Effector memory CD8-positive, alpha-beta T cell (primary cell): ENCODE measurements at regions not wholly inside any gene's neighbourhood (a gene's known extent, or its start where the extent isn't known, plus 50 kb on each side); places are given as distances from the start of the nearest gene placed in this dataset.
"Not testable (repeated sequence)": the region's sequence is repeated elsewhere in the genome, so short reads cannot be mapped to it uniquely, and the experiment has no call there.

Source experiments
- ATAC-seq: fragments of 150-1000 bp; cut with Tn5 transposase; replicated peaks from 2 replicates; pipeline ENCODE4 v1.10.0; 2021; ENCODE audit warnings: mild to moderate bottlenecking, moderate library complexity
- DNase-seq, 3 experiments: peaks; one replicate each; pipeline ENCODE4 v3.0.0; 2021
- H3K27ac Mint-ChIP-seq, 2 donors: one replicate each; pipeline ENCODE4 v1.8.0; 2022; ENCODE audit warnings: mild to moderate bottlenecking in 2 of 2, mixed read lengths in 2 of 2, moderate library complexity in 2 of 2
- H3K27me3 Mint-ChIP-seq, 2 donors: one replicate each; pipeline ENCODE4 v1.8.0; 2022; ENCODE audit warnings: mixed read lengths in 2 of 2
- H3K36me3 Mint-ChIP-seq: one replicate; pipeline ENCODE4 v1.8.0; 2022; ENCODE audit warnings: mild to moderate bottlenecking, moderate library complexity, mixed read lengths; ENCODE audit not compliant: insufficient read depth
- H3K4me1 Mint-ChIP-seq, 2 donors: one replicate each; pipeline ENCODE4 v1.8.0; 2022; ENCODE audit warnings: low read depth in 2 of 2, mixed read lengths in 2 of 2
- H3K4me3 Mint-ChIP-seq, 2 donors: one replicate each; pipeline ENCODE4 v1.8.0; 2022; ENCODE audit warnings: mild to moderate bottlenecking in 2 of 2, mixed read lengths in 2 of 2, moderate library complexity in 2 of 2
- H3K9me3 Mint-ChIP-seq, 2 donors: one replicate each; pipeline ENCODE4 v1.8.0; 2022; ENCODE audit warnings: mixed read lengths in 2 of 2

DNA sequence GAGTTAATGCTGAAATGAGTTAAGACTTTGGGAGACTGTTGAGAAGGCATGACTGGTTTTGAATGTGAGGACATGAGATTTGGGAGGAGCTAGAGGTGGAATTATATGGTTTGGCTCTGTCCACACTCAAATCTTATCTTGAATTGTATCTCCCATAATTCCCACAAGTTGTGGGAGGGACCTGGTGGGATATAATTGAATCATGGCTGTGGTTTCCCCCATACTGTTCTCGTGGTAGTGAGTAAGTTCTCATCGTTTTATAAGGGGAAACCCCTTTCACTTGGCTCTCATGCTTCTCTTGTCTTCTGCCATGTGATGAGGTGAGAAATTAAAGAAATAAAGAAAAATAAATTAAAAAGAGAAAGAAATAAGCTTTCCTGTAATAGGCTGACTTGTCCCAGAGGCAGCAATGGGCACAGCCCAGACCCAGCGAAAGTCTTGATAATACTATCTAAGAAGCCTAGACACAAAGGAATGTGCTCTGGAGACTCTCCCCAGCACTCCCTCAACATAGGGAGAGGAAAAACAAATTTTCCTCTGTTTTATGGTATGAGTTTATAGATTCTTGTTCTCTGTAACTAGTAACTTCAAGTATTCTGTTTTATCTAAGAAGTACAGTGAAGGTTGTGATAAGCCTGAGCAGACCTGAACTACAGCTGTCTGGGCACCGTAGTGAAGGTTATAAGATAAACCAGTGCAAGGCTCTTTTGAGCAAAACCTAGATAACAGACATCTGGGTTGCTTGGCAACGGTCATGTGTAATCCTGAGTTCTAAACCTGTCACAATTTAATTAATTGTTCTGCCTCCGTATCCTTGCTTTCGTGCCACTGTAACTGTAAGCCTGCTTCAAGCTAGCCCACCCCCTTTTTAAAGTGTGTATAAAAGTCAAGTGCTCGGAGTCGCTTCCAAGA is 88.9 kb upstream of the ECI2 start:
- H3K27me3 Mint-ChIP-seq, result peaks cover 30 to 41% of the 10 kb centered on the region in 2 donors
- no peaks in the 10 kb centered on the region for H3K9me3 Mint-ChIP-seq
- H3K36me3 Mint-ChIP-seq, result no peaks in the 10 kb centered on the region
- ATAC-seq (no peak), DNase-seq (no peak)
- H3K27ac Mint-ChIP-seq, result no peak overlapping the region
- H3K4me3 Mint-ChIP-seq, result no peak overlapping the region
- H3K4me1 Mint-ChIP-seq, result no peaks in the 10 kb centered on the region

DNA sequence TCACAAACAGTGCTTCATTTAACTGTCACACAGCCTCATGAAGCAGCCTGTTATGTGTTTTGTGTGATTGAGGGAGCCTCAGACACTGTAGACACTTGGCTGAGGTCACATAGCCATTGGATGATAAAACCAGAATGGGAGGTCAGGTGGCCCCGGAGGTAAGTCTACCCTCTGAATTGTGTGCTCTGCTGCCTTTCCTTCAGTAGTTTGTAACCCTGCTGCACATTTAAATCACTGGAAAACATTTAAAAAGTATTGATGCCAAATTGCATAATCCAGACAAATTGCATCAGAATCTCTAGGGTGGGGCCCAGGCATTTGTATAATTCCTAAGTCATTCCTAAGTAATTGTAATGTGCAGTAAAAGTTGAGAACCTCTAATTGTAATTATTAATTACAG is 85.2 kb upstream of the ECI2 start:
- no peak overlapping the region for H3K4me3 Mint-ChIP-seq
- no peaks in the 10 kb centered on the region for H3K9me3 Mint-ChIP-seq
- H3K4me1 Mint-ChIP-seq, result no peaks in the 10 kb centered on the region
- H3K27me3 Mint-ChIP-seq, result peaks cover 32 to 60% of the 10 kb centered on the region in 2 donors
- ATAC-seq, result no peak
- no peak overlapping the region for H3K27ac Mint-ChIP-seq
- H3K36me3 Mint-ChIP-seq, result no peaks in the 10 kb centered on the region
- no peak for DNase-seq

DNA sequence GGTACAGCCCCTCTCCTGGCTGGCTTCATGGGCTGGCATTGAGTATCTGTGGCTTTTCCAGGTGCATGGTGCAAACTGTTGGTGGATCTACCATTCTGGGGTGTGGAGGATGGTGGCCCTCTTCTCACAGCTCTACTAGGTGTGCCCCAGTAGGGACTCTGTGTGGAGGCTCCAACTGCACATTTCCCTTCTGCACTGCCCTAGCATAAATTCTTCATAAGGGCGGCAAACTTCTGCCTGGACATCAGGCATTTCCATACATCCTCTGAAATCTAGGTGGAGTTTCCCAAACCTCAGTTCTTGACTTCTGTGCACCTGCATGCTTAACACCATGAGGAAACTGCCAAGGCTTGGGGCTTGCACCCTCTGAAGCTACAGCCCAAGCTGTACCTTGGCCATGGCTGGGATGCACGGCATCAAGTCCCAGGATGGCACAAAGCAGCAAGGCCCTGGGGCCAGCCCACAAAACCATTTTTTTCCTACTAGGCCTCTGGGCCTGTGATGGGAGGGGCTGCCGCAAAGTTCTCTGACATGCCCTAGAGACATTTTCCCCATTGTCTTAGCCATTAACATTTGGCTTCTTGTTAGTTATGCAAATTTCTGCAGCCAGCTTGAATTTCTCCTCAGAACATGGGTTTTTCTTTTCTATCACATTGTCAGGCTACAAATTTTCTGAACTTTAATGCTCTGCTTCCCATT is 83.4 kb upstream of the ECI2 start:
- not testable (repeated sequence) for DNase-seq, H3K27ac Mint-ChIP-seq, H3K36me3 Mint-ChIP-seq, H3K4me3 Mint-ChIP-seq, ATAC-seq, H3K9me3 Mint-ChIP-seq, H3K4me1 Mint-ChIP-seq
- peaks cover 28 to 49% of the 10 kb centered on the region in 2 donors for H3K27me3 Mint-ChIP-seq

DNA sequence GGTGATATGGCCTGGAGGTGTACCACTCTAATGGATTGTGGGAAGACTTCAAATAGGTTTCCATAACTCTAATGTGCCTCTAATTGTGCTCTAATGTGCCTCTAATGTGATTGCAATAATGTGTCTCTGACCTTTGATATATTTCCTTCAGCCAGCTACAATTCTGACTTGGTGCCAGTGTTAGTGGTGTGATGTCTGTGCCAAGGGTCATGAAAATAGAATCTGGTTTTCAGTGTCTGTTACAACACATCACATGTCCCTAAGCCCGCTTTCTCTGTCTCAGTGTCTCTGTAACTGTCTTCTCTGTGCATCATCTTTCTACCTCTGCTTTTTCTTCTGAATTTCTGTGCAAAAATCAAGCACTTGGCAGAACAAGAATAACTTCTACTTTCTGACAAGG is 77.2 kb upstream of the ECI2 start:
- Mint-ChIP-seq H3K36me3 (no peaks in the 10 kb centered on the region), H3K4me1 (no peaks in the 10 kb centered on the region), H3K9me3 (no peaks in the 10 kb centered on the region), H3K4me3 (no peak overlapping the region), H3K27me3 (peaks cover 9 to 14% of the 10 kb centered on the region in 2 donors), H3K27ac (no peak overlapping the region)
- no peak for DNase-seq
- no peak for ATAC-seq

DNA sequence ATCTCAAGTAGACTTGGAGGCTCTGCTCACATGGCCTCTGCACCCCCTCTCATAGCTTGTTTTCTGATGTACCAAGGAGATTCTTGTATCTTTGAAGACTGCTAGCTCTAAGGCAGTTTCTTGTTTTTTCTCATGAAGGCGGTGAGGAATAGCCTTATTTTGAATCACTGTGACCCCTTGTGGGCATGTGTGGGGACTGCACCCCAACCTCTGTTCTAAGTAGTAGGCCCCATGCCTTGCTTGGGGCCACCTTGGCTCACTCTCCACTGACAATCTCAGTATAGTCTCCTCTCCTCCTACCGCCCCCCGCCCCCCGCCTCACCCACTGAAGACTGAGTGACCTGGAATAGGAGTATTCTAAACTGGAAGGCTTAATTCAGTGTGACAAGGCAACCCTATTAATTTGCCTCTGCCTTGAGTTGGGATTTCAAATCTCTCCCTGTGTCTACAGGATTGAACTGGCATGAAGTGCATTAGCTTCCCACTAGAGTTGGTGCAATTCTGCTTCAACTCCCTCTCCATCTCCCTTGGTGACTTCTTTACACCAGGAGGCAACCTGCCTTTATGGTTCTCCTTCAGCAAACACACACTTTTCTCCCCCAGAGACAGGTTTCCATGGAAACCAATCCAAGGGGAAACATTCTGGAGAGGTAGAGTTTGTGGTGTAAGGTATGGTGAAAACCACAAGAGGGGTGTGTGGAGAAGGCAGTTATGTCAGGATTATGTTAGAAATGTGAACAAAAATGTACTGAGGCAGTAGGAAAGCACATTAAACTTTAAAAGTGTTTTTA is 75.4 kb upstream of the ECI2 start:
- H3K27ac Mint-ChIP-seq, result no peak overlapping the region
- peak; percentile 65 for ATAC-seq
- H3K9me3 Mint-ChIP-seq, result no peaks in the 10 kb centered on the region

DNA sequence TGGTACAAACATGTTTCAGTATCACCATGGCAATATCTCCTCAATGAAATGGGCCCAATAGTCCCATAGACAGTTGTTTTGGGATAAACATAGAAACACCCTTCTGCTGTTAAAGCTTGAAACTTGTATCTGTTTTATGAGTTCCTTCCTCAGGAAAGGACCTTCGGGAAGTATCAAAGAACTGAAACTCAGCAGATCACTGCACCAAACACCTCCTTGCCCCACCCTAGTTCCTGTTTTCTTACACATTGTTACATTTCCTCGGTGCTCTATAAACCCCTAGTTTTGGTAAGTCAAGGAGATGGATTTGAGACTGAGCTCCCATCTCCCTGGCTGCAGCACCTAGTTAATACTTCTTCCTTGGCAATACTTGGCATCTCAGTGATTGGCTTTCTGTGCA is 73.8 kb upstream of the ECI2 start:
- ATAC-seq, result no peak
- DNase-seq, result no peak
- Mint-ChIP-seq H3K36me3 (no peaks in the 10 kb centered on the region), H3K27ac (no peak overlapping the region), H3K4me3 (no peak overlapping the region), H3K4me1 (no peaks in the 10 kb centered on the region), H3K9me3 (no peaks in the 10 kb centered on the region), H3K27me3 (peaks cover 19 to 29% of the 10 kb centered on the region in 2 donors)

More for the DNA sequence above, 75.4 kb upstream of the ECI2 start:
- H3K4me3 Mint-ChIP-seq, result no peak overlapping the region
- peaks cover 2 to 13% of the 10 kb centered on the region in 2 donors for H3K27me3 Mint-ChIP-seq
- no peaks in the 10 kb centered on the region for H3K4me1 Mint-ChIP-seq
- H3K36me3 Mint-ChIP-seq, result no peaks in the 10 kb centered on the region
- DNase-seq, result peak; percentile 36 to 53 (median 41)

DNA sequence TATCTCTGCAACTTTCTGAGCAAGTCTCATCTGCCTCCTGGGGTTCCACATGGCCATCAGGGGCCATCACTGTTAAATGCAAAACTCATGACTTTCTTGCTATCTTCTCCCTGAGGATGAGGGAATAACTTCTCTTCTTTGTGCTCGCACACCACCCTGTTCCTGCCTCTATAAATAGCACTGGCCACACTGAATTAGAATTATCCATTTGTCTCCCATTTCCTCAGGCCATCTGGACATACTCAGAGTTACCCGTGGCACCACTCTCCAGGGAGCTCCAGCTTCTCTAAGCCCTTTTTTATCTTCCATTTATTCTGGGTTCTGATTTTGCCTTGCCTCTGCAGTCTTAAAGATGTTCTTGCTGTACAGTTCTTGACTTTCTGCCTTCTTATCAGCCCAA is 72.8 kb upstream of the ECI2 start:
- H3K36me3 Mint-ChIP-seq, result no peaks in the 10 kb centered on the region
- DNase-seq, result no peak
- H3K27me3 Mint-ChIP-seq, result peaks cover 29 to 37% of the 10 kb centered on the region in 2 donors
- no peaks in the 10 kb centered on the region for H3K4me1 Mint-ChIP-seq
- H3K4me3 Mint-ChIP-seq, result no peak overlapping the region
- no peaks in the 10 kb centered on the region for H3K9me3 Mint-ChIP-seq
- no peak for ATAC-seq
- H3K27ac Mint-ChIP-seq, result no peak overlapping the region

DNA sequence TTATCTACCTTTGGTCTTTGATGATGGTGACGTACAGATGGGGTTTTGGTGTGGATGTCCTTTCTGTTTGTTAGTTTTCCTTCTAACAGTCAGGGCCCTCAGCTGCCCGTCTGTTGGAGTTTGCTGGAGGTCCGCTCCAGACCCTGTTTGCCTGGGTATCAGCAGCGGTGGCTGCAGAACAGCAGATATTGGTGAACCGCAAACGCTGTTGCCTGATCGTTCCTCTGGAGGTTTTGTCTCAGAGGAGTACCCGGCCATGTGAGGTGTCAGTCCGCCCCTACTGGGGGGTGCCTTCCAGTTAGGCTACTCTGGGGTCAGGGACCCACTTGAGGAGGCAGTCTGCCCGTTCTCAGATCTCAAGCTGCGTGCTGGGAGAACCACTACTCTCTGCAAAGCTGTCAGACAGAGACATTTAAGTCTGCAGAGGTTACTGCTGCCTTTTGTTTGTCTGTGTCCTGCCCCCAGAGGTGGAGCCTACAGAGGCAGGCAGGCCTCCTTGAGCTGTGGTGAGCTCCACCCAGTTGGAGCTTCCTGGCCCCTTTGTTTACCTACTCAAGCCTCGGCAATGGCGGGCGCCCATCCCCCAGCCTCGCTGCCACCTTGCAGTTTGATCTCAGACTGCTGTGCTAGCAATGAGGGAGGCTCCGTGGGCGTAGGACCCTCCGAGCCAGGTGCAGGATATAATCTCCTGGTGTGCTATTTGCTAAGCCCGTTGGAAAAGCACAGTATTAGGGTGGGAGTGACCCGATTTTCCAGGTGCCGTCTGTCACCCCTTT is 68.5 kb upstream of the ECI2 start:
- not testable (repeated sequence) for H3K4me3 Mint-ChIP-seq, H3K36me3 Mint-ChIP-seq, ATAC-seq, H3K4me1 Mint-ChIP-seq, H3K27ac Mint-ChIP-seq, DNase-seq, H3K9me3 Mint-ChIP-seq
- H3K27me3 Mint-ChIP-seq, result peaks cover 49 to 55% of the 10 kb centered on the region in 2 donors

DNA sequence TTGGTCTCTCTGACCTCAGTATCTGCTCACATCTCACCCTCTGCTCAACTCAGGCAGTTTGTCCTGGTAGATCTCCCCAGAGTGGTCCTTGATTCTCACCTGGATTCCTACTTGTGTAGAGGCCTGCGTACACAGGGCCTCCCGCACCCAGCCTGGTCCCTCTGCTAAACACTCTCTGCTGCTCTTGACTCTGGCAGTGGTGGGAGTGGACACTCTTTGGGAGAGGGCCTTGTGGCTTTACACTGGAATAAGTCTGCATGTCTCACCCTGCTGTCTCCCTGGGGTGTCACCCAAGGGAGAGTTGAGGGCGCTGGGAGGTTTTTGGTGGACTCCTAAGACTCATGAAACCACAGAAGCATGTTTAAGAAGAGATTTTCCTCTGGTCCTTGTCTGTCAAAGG is 57.3 kb upstream of the ECI2 start:
- H3K4me3 Mint-ChIP-seq, result no peak overlapping the region
- no peak overlapping the region for H3K27ac Mint-ChIP-seq
- ATAC-seq, result no peak
- no peaks in the 10 kb centered on the region for H3K9me3 Mint-ChIP-seq
- peaks cover 4% of the 10 kb centered on the region for H3K36me3 Mint-ChIP-seq
- H3K27me3 Mint-ChIP-seq, result peaks cover 14 to 27% of the 10 kb centered on the region in 2 donors
- H3K4me1 Mint-ChIP-seq, result peaks cover 0 to 3% of the 10 kb centered on the region in 2 donors
- no peak for DNase-seq

DNA sequence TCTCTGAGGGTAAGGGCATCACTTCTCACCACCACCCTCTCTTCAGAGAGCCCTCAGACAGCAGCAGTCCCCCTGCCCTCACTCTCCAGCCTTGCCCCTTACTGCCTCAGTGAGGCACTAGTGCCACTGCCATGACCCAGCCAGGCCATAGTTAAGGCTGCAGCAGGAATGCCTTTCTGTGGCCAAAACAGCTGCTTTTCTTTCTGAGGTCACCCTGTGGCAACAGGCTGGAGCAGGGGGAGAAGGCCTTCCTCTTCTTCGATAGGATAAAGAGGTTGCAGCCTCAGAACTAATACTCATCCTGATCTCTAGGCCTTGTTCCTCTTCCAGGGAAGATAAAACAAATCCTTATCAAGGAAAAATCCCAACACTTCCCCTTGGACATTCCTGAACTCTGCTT is 56.8 kb upstream of the ECI2 start:
- no peaks in the 10 kb centered on the region for H3K9me3 Mint-ChIP-seq
- peaks cover 4% of the 10 kb centered on the region for H3K36me3 Mint-ChIP-seq
- H3K27me3 Mint-ChIP-seq, result peaks cover 19 to 31% of the 10 kb centered on the region in 2 donors
- no peak for ATAC-seq
- no peak overlapping the region for H3K27ac Mint-ChIP-seq
- no peak overlapping the region for H3K4me3 Mint-ChIP-seq
- peaks cover 0 to 3% of the 10 kb centered on the region in 2 donors for H3K4me1 Mint-ChIP-seq
- DNase-seq, result no peak

DNA sequence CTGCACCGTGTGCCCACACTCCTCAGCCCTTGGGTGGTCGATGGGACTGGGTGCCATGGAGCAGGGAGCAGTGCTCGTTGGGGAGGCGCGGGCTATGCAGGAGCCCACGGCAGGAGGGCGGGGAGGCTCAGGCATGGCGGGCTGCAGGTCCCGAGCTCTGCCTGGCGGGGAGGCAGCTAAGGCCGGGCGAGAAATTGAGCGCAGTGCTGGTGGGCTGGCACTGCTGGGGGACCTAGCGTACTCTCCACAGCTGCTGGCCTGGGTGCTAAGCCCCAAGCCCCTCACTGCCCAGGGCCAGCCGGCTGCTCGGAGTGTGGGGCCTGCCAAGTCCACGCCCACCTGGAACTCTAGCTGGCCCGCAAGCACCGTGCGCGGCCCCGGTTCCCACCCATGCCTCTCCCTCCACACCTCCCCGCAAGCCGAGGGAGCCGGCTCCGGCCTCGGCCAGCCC is 55.9 kb upstream of the ECI2 start:
- peaks cover 0 to 3% of the 10 kb centered on the region in 2 donors for H3K4me1 Mint-ChIP-seq
- no peak for ATAC-seq
- H3K4me3 Mint-ChIP-seq, result no peak overlapping the region

DNA sequence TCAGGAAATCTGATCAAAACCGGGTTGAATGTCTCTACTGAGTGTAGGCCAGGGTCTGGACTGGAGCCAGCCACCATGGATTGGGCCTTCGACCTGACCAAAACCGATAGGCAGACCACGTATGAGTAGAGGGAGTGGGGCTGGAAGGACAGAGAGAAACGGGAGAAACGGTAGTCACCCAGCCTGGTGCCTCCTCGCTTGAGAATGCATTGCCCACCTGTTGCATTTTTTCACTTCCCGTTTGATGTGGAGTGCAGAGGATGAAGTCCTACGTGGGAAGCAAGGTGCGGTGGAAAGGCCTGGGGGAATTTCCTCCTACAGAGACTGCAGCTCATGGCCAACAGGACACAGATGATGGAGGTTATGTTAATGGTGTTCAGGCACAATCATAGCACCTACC is 53.9 kb upstream of the ECI2 start:
- Mint-ChIP-seq H3K9me3 (no peaks in the 10 kb centered on the region), H3K27ac (no peak overlapping the region), H3K27me3 (peaks cover 31 to 51% of the 10 kb centered on the region in 2 donors), H3K4me1 (peaks cover 0 to 5% of the 10 kb centered on the region in 2 donors), H3K36me3 (peaks cover 4% of the 10 kb centered on the region), H3K4me3 (no peak overlapping the region)
- ATAC-seq (no peak), DNase-seq (no peak)

More for the DNA sequence above, 55.9 kb upstream of the ECI2 start:
- peaks cover 20 to 40% of the 10 kb centered on the region in 2 donors for H3K27me3 Mint-ChIP-seq
- no peaks in the 10 kb centered on the region for H3K9me3 Mint-ChIP-seq
- H3K27ac Mint-ChIP-seq, result no peak overlapping the region
- peaks cover 4% of the 10 kb centered on the region for H3K36me3 Mint-ChIP-seq
- DNase-seq, result no peak

DNA sequence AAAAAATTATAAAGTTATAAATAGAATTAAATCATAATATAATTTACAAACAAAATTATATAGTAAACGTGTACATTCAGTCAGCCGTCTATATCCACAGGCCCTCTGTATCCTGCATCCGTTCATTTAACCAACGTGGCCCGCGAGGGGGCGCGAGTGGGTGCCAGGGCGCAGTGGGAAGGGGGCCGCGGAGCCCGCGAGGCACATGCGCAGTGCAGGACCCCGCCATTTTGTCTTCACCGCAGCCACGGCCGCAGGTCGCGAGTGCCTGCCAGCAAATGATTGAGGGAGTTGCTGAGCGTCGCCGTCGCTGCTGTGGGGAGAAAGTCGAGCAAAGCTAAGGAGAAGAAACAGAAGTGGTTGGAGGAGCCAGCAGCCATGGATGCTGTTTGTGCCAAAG is 53.4 kb upstream of the ECI2 start:
- peaks cover 0 to 5% of the 10 kb centered on the region in 2 donors for H3K4me1 Mint-ChIP-seq
- no peak for DNase-seq
- no peak overlapping the region for H3K4me3 Mint-ChIP-seq
- ATAC-seq, result no peak
- H3K9me3 Mint-ChIP-seq, result no peaks in the 10 kb centered on the region
- H3K27me3 Mint-ChIP-seq, result peaks cover 31 to 51% of the 10 kb centered on the region in 2 donors
- H3K27ac Mint-ChIP-seq, result no peak overlapping the region
- peaks cover 4% of the 10 kb centered on the region for H3K36me3 Mint-ChIP-seq
